ENCODE measurements at regions not wholly inside any gene's neighbourhood (a gene's known extent, or its start where the extent isn't known, plus 50 kb on each side); places are given as distances from the start of the nearest gene placed in this dataset.

DNA sequence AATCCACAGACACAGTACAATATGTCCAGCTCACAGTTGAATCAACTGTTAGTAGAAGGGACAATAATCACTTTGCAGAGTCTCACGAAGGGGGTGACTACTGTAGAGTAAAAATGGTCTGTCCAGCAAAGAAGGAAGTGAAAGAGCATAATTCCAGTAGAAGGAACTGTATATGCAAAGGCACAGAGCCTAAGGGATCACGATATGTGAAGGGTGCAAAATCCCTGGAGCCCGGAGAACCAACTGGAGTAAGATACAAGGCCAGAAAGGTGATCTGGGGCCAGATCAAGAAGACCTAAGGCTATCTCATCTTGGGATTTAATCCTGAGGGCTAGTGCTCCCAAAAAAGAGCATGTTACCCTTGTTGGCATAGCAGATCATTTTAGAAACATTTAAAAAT, 192.7 kb upstream of the LDB2 start:
- TF ChIP-seq, protein P1, sequence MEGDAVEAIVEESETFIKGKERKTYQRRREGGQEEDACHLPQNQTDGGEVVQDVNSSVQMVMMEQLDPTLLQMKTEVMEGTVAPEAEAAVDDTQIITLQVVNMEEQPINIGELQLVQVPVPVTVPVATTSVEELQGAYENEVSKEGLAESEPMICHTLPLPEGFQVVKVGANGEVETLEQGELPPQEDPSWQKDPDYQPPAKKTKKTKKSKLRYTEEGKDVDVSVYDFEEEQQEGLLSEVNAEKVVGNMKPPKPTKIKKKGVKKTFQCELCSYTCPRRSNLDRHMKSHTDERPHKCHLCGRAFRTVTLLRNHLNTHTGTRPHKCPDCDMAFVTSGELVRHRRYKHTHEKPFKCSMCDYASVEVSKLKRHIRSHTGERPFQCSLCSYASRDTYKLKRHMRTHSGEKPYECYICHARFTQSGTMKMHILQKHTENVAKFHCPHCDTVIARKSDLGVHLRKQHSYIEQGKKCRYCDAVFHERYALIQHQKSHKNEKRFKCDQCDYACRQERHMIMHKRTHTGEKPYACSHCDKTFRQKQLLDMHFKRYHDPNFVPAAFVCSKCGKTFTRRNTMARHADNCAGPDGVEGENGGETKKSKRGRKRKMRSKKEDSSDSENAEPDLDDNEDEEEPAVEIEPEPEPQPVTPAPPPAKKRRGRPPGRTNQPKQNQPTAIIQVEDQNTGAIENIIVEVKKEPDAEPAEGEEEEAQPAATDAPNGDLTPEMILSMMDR (IDR thresholded peaks at IDR 0.05; ENCODE audit: low read depth, low read length): no peak
- TF ChIP-seq MAX (IDR thresholded peaks at IDR 0.05; ENCODE audit: low read depth, low read length) (no peak), POLR2A (IDR thresholded peaks at IDR 0.05; ENCODE audit: extremely low read depth, insufficient read length) (no peak), MYC (IDR thresholded peaks at IDR 0.05; ENCODE audit: low read depth, low read length) (no peak)
